ENCODE measurements at regions not wholly inside any gene's neighbourhood (a gene's known extent, or its start where the extent isn't known, plus 50 kb on each side); places are given as distances from the start of the nearest gene placed in this dataset.

- no peak for TF ChIP-seq POLR2A (IDR thresholded peaks at IDR 0.05; ENCODE audit: low read depth, low read length)
- no peak for TF ChIP-seq EZH2 (IDR thresholded peaks at IDR 0.05; ENCODE audit: borderline replicate concordance, low read depth, low read length, severe bottlenecking)
- no peak for TF ChIP-seq MAX (IDR thresholded peaks at IDR 0.05; ENCODE audit: insufficient read depth, insufficient read length)
- TF ChIP-seq POLR2AphosphoS5 (IDR thresholded peaks at IDR 0.05; ENCODE audit: insufficient read depth, low read depth, low read length), result no peak
- TF ChIP-seq, protein P1, sequence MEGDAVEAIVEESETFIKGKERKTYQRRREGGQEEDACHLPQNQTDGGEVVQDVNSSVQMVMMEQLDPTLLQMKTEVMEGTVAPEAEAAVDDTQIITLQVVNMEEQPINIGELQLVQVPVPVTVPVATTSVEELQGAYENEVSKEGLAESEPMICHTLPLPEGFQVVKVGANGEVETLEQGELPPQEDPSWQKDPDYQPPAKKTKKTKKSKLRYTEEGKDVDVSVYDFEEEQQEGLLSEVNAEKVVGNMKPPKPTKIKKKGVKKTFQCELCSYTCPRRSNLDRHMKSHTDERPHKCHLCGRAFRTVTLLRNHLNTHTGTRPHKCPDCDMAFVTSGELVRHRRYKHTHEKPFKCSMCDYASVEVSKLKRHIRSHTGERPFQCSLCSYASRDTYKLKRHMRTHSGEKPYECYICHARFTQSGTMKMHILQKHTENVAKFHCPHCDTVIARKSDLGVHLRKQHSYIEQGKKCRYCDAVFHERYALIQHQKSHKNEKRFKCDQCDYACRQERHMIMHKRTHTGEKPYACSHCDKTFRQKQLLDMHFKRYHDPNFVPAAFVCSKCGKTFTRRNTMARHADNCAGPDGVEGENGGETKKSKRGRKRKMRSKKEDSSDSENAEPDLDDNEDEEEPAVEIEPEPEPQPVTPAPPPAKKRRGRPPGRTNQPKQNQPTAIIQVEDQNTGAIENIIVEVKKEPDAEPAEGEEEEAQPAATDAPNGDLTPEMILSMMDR (IDR thresholded peaks at IDR 0.05; ENCODE audit: extremely low read depth in 1 of 2, insufficient read depth in 1 of 2, low read depth in 1 of 2, low read length in 2 of 2), result no peak
- TF ChIP-seq JUN (IDR thresholded peaks at IDR 0.05; ENCODE audit: borderline replicate concordance, insufficient read depth, insufficient read length, low read depth), result no peak
- no peak for TF ChIP-seq MYC (IDR thresholded peaks at IDR 0.05; ENCODE audit: low read depth, low read length)
- no peak for TF ChIP-seq FOS (IDR thresholded peaks at IDR 0.05; ENCODE audit: borderline replicate concordance, insufficient read depth, low read length)
- no peak for TF ChIP-seq GATA2 (IDR thresholded peaks at IDR 0.05; ENCODE audit: insufficient read depth, insufficient read length, low read depth, low read length)
Measured at GRCh38 chr4:1524761-1525160, 118.5 kb upstream of the NKX1-1 start.

Data from endothelial cell of umbilical vein (primary cell).